CD4-positive, alpha-beta memory T cell (primary cell): ENCODE measurements at regions not wholly inside any gene's neighbourhood (a gene's known extent, or its start where the extent isn't known, plus 50 kb on each side); places are given as distances from the start of the nearest gene placed in this dataset.
A peak's percentile ranks its signal among the peaks of the same experiment; 100 is the strongest.

Experiments
- CTCF ChIA-PET: fragments of 350-600 bp; sonication (Branson Sonifier 250); formaldehyde crosslinking; loops from one replicate; lab custom pipeline; 2021; ENCODE audit warnings: inconsistent platforms; ENCODE audit not compliant: partially characterized antibody; lab: Charles Lee
- POLR2A ChIA-PET: fragments of 350-600 bp; sonication (Branson Sonifier 250); formaldehyde crosslinking; loops from one replicate; lab custom pipeline; 2021; ENCODE audit not compliant: partially characterized antibody; lab: Charles Lee
- DNase-seq, 5 donors: peaks; one replicate each; pipeline versions ENCODE4 v3.0.0 to v3.0.0-alpha.2; 2020 to 2022; ENCODE audit warnings: mixed read lengths in 1 of 5
- H3K27ac ChIP-seq: one replicate; pipeline ENCODE4 v1.7.0; 2013; ENCODE audit warnings: low read depth, low read length
- H3K27me3 ChIP-seq: 2 replicates; pipeline ENCODE4 v1.7.0; 2013; ENCODE audit warnings: mild to moderate bottlenecking, low read length, moderate library complexity; ENCODE audit not compliant: insufficient read depth
- H3K36me3 ChIP-seq: 2 replicates; pipeline ENCODE4 v1.7.0; 2013; ENCODE audit warnings: mild to moderate bottlenecking, low read length, moderate library complexity; ENCODE audit not compliant: insufficient read depth
- H3K4me1 ChIP-seq: 2 replicates; pipeline ENCODE4 v1.7.0; 2013; ENCODE audit warnings: mild to moderate bottlenecking, low read length, moderate library complexity; ENCODE audit not compliant: insufficient read depth
- H3K4me3 ChIP-seq, 2 donors: one replicate each; pipeline ENCODE4 v1.7.0; 2013; ENCODE audit warnings: low read length in 2 of 2, mild to moderate bottlenecking in 1 of 2
- H3K9me3 ChIP-seq, 2 donors: one replicate each; pipeline ENCODE4 v1.7.0; 2013; ENCODE audit warnings: low read length in 2 of 2, control low read depth in 1 of 2; ENCODE audit not compliant: control insufficient read depth in 1 of 2
- H3K27ac Mint-ChIP-seq, 7 donors: one replicate each; pipeline ENCODE4 v1.8.0; 2020 to 2021; ENCODE audit warnings: mixed read lengths in 7 of 7, mild to moderate bottlenecking in 6 of 7, inconsistent platforms in 3 of 7, moderate library complexity in 3 of 7
- H3K27me3 Mint-ChIP-seq, 2 donors: one replicate each; pipeline ENCODE4 v1.8.0; 2020 to 2021; ENCODE audit warnings: mixed read lengths in 2 of 2
- H3K36me3 Mint-ChIP-seq, 2 donors: one replicate each; pipeline ENCODE4 v1.8.0; 2020 to 2021; ENCODE audit warnings: mixed read lengths in 2 of 2, inconsistent platforms in 1 of 2, mild to moderate bottlenecking in 1 of 2
- H3K4me1 Mint-ChIP-seq, 4 donors: one replicate each; pipeline ENCODE4 v1.8.0; 2020 to 2021; ENCODE audit warnings: mixed read lengths in 4 of 4, mild to moderate bottlenecking in 1 of 4
- H3K4me3 Mint-ChIP-seq, 8 donors: one replicate each; pipeline ENCODE4 v1.8.0; 2020 to 2021; ENCODE audit warnings: mixed read lengths in 8 of 8, mild to moderate bottlenecking in 7 of 8, moderate library complexity in 6 of 8, inconsistent platforms in 3 of 8
- H3K9me3 Mint-ChIP-seq, 8 donors: one replicate each; pipeline ENCODE4 v1.8.0; 2020 to 2021; ENCODE audit warnings: mixed read lengths in 8 of 8, mild to moderate bottlenecking in 5 of 8, inconsistent platforms in 3 of 8, moderate library complexity in 1 of 8
- intact Hi-C: fragments of 100-400 bp; cut with micrococcal nuclease; formaldehyde crosslinking; loops from one replicate; pipeline ENCODE4 v1.15.1; 2023

- Histone ChIP-seq H3K36me3 (no peaks in the 10 kb centered on the region), H3K27me3 (no peaks in the 10 kb centered on the region), H3K9me3 (no peaks in the 10 kb centered on the region), H3K4me3 (peak overlapping the region; percentile 8 to 64), H3K4me1 (peaks cover 26% of the 10 kb centered on the region), H3K27ac (peak overlapping the region; percentile 66)
- Mint-ChIP-seq H3K4me1 (peaks cover 27 to 45% (median 34%) of the 10 kb centered on the region in 4 donors), H3K27ac (peak overlapping the region; percentile 88 to 98 (median 96)), H3K27me3 (no peaks in the 10 kb centered on the region), H3K36me3 (peaks cover 0 to 10% of the 10 kb centered on the region in 2 donors), H3K9me3 (peaks cover 0 to 2% (median 0%) of the 10 kb centered on the region in 8 donors), H3K4me3 (peak overlapping the region; percentile 90 to 98 (median 94))
- ChIA-PET POLR2A (interaction anchor here (0.8 to 3.0 kb wide), 10 partner anchors 9 to 717 kb away, joined by 3 to 27 read pairs (median 6); partner anchors contain the start of genes AZI2, NEK10, SLC4A7 and ZCWPW2), CTCF (interaction anchor here (0.8 to 2.7 kb wide), 12 partner anchors 9 to 165 kb away, joined by 3 to 12 read pairs (median 4); no protein-coding TSS in a partner anchor)
- intact Hi-C loops: loop anchor here (1.0 to 5.0 kb wide), 3 partner anchors 27 to 148 kb away; partner anchors contain the start of gene SLC4A7
- peak; percentile 50 to 57 (median 53) for DNase-seq
These were observed 89.5 kb downstream of the EOMES start for GRCh38 chr3:27632431-27633223.

- Mint-ChIP-seq H3K27ac (peak overlapping the region in 1 of 7 donors; percentile 42), H3K4me1 (peaks cover 34 to 55% (median 43%) of the 10 kb centered on the region in 4 donors), H3K4me3 (peak overlapping the region in 2 of 8 donors; percentile 4 to 62), H3K27me3 (no peaks in the 10 kb centered on the region), H3K9me3 (peaks cover 0 to 2% (median 0%) of the 10 kb centered on the region in 8 donors), H3K36me3 (peaks cover 0 to 10% of the 10 kb centered on the region in 2 donors)
- H3K4me1 ChIP-seq: peaks cover 30% of the 10 kb centered on the region
- H3K4me3 ChIP-seq: no peak overlapping the region
- POLR2A ChIA-PET: interaction anchor here (1.2 to 2.5 kb wide), 3 partner anchors 9 to 151 kb away, joined by 4 to 12 read pairs (median 5); partner anchors contain the start of gene SLC4A7
- no peak for DNase-seq
- no peak overlapping the region for H3K27ac ChIP-seq
- CTCF ChIA-PET: interaction anchor here (2.7 kb wide), 1 partner anchor 50 kb away, joined by 12 read pairs; no protein-coding TSS in a partner anchor
- intact Hi-C loops: loop anchor here (5.0 kb wide), 1 partner anchor 39 kb away; no protein-coding TSS in a partner anchor
- no peaks in the 10 kb centered on the region for H3K9me3 ChIP-seq
- H3K36me3 ChIP-seq: no peaks in the 10 kb centered on the region
- H3K27me3 ChIP-seq: no peaks in the 10 kb centered on the region
These were observed 91.2 kb downstream of the EOMES start for GRCh38 chr3:27630885-27631284.

GRCh38 chr3:27629366-27629765, 92.8 kb downstream of the EOMES start:
- Mint-ChIP-seq H3K27ac (peak overlapping the region in 3 of 7 donors; percentile 0 to 44 (median 8)), H3K27me3 (no peaks in the 10 kb centered on the region), H3K9me3 (peaks cover 0 to 2% (median 0%) of the 10 kb centered on the region in 8 donors), H3K36me3 (peaks cover 0 to 10% of the 10 kb centered on the region in 2 donors), H3K4me1 (peaks cover 43 to 68% (median 52%) of the 10 kb centered on the region in 4 donors), H3K4me3 (peak overlapping the region in 1 of 8 donors; percentile 17)
- no peak overlapping the region for H3K4me3 ChIP-seq
- ChIA-PET CTCF (interaction anchor here (0.6 to 1.0 kb wide), 3 partner anchors 8 to 92 kb away, joined by 3 read pairs; no protein-coding TSS in a partner anchor), POLR2A (no interaction called here)
- H3K36me3 ChIP-seq: no peaks in the 10 kb centered on the region
- no peak overlapping the region for H3K27ac ChIP-seq
- peaks cover 42% of the 10 kb centered on the region for H3K4me1 ChIP-seq
- no peak for DNase-seq
- intact Hi-C loops: no loop called here
- no peaks in the 10 kb centered on the region for H3K27me3 ChIP-seq
- no peaks in the 10 kb centered on the region for H3K9me3 ChIP-seq

- H3K9me3 Mint-ChIP-seq: peaks cover 0 to 2% (median 0%) of the 10 kb centered on the region in 8 donors
- intact Hi-C loops: no loop called here
- H3K27ac Mint-ChIP-seq: peak overlapping the region in 6 of 7 donors; percentile 36 to 80 (median 55)
- ChIA-PET POLR2A (interaction anchor here (1.0 kb wide), 1 partner anchor 144 kb away, joined by 6 read pairs; the partner anchor contains the start of gene SLC4A7), CTCF (no interaction called here)
- H3K27ac ChIP-seq: no peak overlapping the region
- no peak overlapping the region for H3K4me3 ChIP-seq
- peak in 2 of 5 donors; percentile 9 to 12 for DNase-seq
- no peaks in the 10 kb centered on the region for H3K27me3 Mint-ChIP-seq
- no peaks in the 10 kb centered on the region for H3K27me3 ChIP-seq
- peak overlapping the region in 1 of 8 donors; percentile 67 for H3K4me3 Mint-ChIP-seq
- peaks cover 34% of the 10 kb centered on the region for H3K4me1 ChIP-seq
- H3K36me3 ChIP-seq: no peaks in the 10 kb centered on the region
- peaks cover 0 to 8% of the 10 kb centered on the region in 2 donors for H3K36me3 Mint-ChIP-seq
- no peaks in the 10 kb centered on the region for H3K9me3 ChIP-seq
- peaks cover 44 to 69% (median 52%) of the 10 kb centered on the region in 4 donors for H3K4me1 Mint-ChIP-seq
These were observed 93.9 kb downstream of the EOMES start for GRCh38 chr3:27628026-27628750.

- H3K9me3 ChIP-seq: no peaks in the 10 kb centered on the region
- ChIA-PET POLR2A (interaction anchor here (1.0 to 1.5 kb wide), 2 partner anchors 10 to 147 kb away, joined by 3 to 4 read pairs; no protein-coding TSS in a partner anchor), CTCF (no interaction called here)
- H3K4me3 ChIP-seq: no peak overlapping the region
- intact Hi-C loops: no loop called here
- H3K27ac ChIP-seq: no peak overlapping the region
- no peak for DNase-seq
- peaks cover 34% of the 10 kb centered on the region for H3K4me1 ChIP-seq
- no peaks in the 10 kb centered on the region for H3K9me3 Mint-ChIP-seq
- H3K27me3 Mint-ChIP-seq: no peaks in the 10 kb centered on the region
- no peaks in the 10 kb centered on the region for H3K36me3 ChIP-seq
- H3K4me1 Mint-ChIP-seq: peaks cover 38 to 60% (median 46%) of the 10 kb centered on the region in 4 donors
- H3K27me3 ChIP-seq: no peaks in the 10 kb centered on the region
- no peaks in the 10 kb centered on the region for H3K36me3 Mint-ChIP-seq
- H3K4me3 Mint-ChIP-seq: no peak overlapping the region
- H3K27ac Mint-ChIP-seq: peak overlapping the region in 3 of 7 donors; percentile 7 to 72 (median 13)
These were observed 95.5 kb downstream of the EOMES start for GRCh38 chr3:27626596-27627118.

GRCh38 chr3:27625864-27626263, 96.3 kb downstream of the EOMES start:
- intact Hi-C loops: no loop called here
- H3K9me3 ChIP-seq: no peaks in the 10 kb centered on the region
- H3K36me3 ChIP-seq: no peaks in the 10 kb centered on the region
- Mint-ChIP-seq H3K27ac (peak overlapping the region in 3 of 7 donors; percentile 9 to 49 (median 42)), H3K9me3 (no peaks in the 10 kb centered on the region), H3K4me1 (peaks cover 36 to 55% (median 45%) of the 10 kb centered on the region in 4 donors), H3K4me3 (no peak overlapping the region), H3K27me3 (no peaks in the 10 kb centered on the region), H3K36me3 (no peaks in the 10 kb centered on the region)
- ChIA-PET CTCF (no interaction called here), POLR2A (interaction anchor here (1.0 kb wide), 1 partner anchor 9 kb away, joined by 3 read pairs; no protein-coding TSS in a partner anchor)
- H3K27ac ChIP-seq: no peak overlapping the region
- no peak overlapping the region for H3K4me3 ChIP-seq
- DNase-seq: no peak
- H3K4me1 ChIP-seq: peaks cover 34% of the 10 kb centered on the region
- H3K27me3 ChIP-seq: no peaks in the 10 kb centered on the region
